ENCODE measurements at regions not wholly inside any gene's neighbourhood (a gene's known extent, or its start where the extent isn't known, plus 50 kb on each side); places are given as distances from the start of the nearest gene placed in this dataset.
A peak's percentile ranks its signal among the peaks of the same experiment; 100 is the strongest.
"Not testable (repeated sequence)": the region's sequence is repeated elsewhere in the genome, so short reads cannot be mapped to it uniquely, and the experiment has no call there.

DNA sequence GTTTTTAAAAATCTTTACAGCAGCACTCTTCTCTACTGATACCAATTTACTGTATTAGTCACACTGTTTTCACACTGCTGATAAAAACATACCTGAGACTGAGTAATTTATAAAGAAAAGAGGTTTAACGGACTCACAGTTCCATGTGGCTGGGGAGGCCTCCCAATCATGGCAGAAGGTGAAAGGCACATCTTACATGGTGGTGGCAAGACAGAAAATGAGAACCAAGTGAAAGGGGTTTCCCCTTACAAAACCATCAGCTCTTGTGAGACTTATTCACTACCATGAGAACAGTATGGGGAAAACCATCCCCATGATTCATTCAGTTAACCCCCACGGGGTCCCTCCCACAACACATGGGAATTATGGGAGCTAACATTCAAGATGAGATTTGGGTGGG lies 481.9 kb upstream of the TLE4 start:
- DNase-seq (ENCODE audit: low spot score): not testable (repeated sequence)

DNA sequence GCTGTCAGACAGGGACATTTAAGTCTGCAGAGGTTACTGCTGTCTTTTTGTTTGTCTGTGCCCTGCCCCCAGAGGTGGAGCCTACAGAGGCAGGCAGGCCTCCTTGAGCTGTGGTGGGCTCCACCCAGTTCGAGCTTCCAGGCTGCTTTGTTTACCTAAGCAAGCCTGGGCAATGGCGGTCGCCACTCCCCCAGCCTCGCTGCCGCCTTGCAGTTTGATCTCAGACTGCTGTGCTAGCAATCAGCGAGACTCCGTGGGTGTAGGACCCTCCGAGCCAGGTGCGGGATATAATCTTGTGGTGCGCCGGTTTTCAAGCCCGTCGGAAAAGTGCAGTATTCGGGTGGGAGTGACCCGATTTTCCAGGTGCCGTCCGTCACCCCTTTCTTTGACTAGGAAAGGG lies 468.5 kb upstream of the TLE4 start:
- not testable (repeated sequence) for DNase-seq (ENCODE audit: low spot score)

DNA sequence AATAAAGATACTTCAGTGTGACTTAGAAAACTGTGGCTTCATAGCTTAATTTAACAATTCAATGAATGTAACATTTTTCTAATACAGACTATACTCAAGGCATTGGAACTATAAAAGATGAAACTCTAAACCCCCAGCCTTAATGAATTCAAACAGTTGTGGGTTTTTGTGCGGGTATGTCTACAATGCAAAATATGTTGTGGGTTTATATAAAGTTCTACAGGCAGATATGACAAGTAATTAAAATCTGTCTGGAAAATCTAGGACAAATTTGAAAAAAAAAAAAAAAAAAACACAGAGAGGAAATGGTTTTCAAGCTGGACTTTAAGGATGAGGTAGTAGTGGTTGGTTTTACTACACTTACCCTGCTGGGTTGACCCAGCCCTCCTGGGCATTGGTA lies 467.5 kb upstream of the TLE4 start:
- DNase-seq (ENCODE audit: low spot score): no peak

DNA sequence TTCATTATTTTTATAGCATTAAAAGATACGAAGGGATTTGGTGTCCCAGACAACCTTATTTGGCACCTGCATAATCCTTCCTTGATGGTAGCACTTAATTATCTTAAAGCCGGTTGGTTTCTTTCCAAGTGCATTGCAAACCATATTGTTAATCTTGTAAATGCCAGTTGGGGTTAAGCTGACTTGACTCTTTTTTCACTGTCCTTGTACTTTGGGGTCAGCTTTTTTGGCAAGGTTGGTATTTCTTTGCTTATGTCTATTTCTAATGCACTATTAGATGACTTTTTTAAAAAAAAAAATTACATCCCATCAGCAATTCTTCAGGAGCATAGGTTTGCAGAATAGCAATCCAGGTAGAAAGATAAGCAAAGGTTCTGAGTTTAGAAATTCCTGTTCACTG lies 466.8 kb upstream of the TLE4 start:
- DNase-seq (ENCODE audit: low spot score): peak; percentile 48

DNA sequence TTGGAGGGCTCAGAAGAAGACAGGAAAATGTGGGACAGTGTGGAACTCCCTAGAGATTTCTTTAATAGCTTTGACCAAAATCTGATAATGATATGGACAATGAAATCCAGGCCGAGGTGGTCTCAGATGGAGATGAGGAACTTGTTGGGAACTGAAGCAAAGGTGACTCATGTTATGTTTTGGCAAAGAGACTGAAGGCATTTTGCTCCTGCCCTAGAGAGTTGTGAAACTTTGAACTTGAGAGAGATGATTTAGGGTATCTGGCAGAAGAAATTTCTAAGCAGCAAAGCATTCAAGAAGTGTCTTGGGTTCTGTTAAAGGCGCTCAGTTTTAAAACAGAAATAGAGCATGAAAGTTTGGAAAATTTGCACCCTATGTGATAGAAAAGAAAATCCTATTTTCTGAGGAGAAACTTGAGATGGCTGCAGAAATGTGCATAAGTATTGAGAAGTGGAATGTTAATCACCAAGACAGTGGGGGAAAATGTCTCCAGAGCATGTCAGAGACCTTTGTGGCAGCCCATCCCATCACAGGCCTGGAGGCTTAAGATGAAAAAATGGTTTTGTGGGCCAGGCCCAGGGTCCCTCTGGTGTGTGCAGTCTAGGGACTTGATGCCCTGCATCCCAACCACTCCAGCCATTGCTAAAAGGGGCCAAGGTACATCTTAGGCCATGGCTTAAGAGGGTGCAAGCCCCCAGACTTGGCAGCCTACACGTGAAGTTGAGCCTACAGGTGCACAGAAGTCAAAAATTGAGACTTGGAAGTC lies 463.7 kb upstream of the TLE4 start:
- DNase-seq (ENCODE audit: low spot score): no peak

DNA sequence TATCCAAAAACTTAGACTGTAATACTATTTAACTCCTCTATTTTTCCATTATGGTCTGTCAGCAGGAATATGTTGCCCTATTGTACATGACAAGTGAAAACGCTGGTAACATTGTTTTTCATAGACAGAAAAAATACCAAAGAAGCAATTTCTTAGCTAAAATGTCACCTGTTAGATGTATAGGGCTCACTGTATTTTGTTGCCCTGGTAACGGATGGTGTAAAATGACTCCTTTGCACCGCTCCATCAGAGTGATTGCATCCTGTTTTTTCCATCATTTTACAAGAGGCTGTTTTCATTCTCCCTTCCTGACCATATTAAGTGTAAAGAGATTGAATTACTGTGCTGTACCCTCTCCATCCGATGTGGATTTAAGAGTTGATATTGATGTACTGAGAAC lies 460.1 kb upstream of the TLE4 start:
- no peak for DNase-seq (ENCODE audit: low spot score)

DNA sequence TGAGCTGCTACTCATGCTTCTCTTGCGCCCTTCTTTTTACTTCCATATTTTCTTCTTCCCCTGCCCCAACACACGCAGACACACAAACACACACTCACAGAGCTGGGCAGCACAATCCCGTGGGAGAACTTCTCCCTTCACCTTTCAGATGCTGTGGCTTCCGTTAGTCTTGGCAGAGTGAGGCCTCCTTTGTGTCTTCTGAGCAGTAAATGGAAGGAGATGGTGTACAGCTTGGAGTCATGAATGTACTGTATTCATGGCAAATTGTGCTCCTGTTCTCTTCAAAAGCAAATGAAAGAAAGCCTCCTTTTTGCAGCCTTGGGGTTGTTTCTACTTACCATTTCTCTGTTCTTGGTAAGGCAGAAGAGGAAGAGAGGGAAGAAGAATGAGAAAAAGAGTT lies 456.6 kb upstream of the TLE4 start:
- DNase-seq (ENCODE audit: low spot score): no peak

DNA sequence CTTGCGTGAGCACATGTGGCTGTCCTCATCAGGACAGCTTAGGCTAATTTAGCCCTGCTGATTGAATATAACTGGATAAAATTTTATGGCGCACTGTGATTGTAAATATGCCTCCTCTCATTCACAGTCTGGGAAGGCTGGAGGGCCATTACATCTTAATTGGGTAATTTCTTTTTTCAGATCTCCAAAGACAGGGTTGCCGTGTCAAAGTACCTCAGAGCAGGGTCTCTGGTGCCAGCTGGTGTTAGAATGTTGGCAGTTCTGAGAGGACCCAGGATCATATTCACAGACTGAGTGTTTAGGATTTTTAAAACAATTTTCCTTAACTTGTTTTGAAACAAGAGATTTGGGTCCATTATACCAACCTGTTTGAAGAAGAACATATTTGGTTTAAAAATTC lies 455.7 kb upstream of the TLE4 start:
- DNase-seq (ENCODE audit: low spot score): no peak

DNA sequence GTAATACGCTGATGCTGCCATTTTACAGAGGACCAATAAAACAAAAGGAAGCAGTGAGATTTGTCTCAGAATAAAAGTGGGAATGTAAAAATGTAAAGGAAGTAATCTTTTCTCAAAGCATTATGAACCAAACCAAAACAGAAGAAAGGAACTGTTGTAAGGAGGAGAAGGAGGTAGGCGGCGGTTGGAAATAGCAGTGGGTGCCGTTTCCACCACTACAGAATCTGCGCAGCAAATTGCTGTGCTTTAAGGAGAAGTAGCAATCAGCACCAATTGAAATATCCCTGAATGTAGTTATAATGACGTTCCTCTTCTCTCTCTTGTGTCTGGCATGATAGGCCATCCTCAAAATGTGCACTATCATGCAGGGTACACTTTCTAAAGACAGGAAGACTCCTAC lies 455.1 kb upstream of the TLE4 start:
- no peak for DNase-seq (ENCODE audit: low spot score)

DNA sequence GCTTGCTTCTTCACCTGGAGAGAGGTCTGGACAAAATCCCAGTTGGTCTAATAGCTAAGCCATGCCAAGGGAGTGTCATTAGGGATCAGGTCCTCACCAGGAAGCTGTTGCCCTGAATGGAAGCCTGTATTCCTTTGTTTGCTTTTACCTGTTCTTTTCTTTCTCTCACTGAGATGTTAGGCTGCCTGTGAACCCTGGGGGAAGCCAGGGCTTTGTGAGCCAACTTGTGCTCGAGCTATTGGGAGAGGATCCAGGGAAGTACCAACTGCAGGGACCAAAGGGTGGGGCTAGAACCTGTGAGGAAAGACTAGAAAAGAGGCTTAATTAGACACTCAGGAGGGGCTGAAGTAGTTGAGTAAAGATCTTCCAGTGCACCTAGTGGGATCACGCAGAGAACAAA lies 451.2 kb upstream of the TLE4 start:
- no peak for DNase-seq (ENCODE audit: low spot score)

DNA sequence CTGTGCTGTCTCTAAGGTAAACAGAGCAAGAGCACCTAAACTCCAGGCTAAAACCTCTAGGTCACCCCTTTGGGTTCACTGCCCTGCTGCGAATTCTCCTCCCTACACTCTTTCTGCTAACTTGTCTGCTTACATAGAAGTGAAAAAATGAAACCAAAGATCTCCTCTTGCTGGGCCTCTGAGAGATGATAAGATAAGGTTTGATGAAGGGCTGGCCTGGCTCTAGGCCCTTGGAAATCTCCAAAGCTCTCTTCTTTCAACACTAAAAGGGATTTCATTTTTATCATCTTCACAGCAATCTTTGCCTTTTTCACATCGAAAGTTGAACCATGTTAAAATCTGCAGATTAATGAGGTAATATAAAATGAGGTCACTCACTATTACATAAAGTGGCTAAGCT lies 450.8 kb upstream of the TLE4 start:
- DNase-seq (ENCODE audit: low spot score): no peak

DNA sequence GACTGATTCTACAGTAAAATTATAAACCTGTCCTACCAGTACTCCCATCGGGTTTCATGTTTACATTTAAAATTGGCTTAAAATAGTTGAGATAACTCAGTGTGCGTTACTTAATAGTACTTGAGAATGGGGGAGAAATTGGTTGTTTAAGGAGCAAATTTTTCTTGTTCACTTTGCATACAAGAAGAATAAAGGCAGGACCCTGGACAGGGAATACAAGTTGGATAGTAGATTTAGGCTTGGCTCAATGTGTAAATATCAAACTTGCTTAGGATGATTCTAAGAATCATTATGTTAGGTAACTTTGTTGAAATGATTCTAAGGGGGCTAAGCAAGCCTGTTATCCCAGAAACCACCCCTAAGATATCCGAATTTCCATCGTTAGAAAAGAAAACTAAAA lies 448.4 kb upstream of the TLE4 start:
- no peak for DNase-seq (ENCODE audit: low spot score)

DNA sequence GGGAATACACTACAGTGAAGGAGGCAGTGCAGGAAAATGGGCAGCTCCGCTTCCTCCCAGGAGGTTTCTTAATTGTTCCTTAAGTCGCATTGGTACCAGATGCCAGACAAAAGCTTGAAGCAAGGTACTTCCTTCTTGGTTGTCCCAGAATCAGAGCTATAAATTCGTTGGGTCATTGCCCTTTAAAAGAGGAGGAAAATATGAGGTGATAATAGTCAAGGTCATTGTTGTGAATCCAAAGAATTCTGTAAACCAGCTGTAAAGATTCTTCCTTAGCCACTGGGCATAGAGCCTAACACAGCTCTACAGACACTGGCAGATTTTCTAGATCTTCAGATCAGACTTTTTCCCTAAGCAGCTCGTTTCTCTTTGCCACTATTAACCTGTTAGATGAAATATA lies 444.1 kb upstream of the TLE4 start:
- DNase-seq (ENCODE audit: low spot score): no peak

DNA sequence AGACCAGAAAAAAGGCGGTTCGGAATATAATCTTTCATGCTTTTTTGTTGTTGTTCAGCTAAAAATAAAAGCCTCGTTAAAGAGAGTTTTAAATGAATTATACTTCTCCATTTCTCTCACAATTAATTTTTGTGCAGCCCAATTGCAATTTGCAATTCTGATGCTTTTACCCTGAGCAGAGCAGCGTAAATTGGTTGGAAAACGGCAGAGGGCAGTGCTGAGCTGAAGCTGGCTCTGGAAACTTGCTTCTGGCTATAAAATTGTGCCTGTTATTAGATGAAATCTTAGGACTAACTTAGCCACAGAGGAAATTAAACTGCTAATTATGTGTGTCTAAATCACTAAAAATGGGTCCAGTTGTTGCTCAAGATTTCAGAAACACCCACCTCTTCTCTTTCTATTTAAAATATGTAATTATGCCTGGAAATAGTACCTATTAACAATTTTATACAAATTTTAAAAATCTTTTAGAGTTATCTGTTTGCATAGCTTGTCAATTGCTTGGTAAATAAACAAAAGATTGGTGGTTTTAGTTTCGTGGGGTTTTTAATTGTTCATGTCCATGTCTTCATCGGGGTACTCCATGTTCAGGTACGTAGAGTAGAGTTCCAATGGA lies 441.8 kb upstream of the TLE4 start:
- DNase-seq (ENCODE audit: low spot score): peak; percentile 60

DNA sequence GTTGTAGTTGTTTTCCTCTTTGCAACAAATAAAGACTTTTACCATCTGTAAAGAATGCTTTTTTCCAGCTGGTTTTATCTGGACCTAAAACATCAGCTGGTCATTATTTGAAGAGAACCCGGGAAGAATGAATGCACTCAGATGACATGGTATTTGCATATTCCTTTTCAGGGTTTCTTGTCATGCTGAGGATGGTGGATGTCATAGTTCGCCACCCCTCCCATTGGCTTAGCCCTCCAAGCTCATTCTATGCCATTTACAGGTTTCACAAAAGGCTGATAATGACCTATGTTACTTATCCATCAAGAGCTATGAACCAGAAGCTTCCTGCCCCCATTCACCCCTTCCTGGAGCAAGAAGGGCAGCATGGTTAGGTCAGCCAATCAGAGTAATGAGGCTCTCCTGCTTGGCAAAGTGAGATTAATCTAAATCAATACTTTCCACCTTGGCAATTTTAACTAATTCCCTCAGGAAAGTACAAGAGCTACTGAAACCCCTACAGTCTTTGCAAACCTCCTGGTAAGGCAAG lies 440.5 kb upstream of the TLE4 start:
- no peak for DNase-seq (ENCODE audit: low spot score)

DNA sequence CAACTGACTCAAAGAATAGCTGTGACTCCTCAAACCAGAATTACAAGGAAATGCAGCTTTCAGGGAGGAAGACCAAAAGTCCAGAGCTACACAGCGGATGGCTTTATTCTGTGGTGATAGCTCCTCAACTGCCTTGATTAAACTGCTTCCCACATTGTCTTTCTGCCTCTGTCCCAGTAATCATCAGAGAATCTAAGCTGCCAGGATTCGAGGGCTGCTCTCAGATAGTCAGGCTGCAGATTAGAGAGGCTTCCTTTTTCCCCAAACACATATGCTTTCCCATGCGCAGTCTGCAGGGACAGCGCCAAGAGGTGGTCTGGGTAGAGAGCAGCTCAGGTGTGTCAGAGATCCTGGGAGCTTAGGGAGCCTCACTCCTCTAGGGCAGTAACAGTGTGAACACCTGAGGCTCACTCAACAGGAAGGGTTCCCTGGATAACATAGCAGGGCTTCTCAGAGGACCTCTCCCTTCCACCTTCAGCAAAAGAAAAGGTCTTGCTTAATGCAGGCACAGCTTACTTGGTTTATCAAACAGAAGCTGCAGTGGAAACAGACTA lies 439.9 kb upstream of the TLE4 start:
- DNase-seq (ENCODE audit: low spot score): no peak

DNA sequence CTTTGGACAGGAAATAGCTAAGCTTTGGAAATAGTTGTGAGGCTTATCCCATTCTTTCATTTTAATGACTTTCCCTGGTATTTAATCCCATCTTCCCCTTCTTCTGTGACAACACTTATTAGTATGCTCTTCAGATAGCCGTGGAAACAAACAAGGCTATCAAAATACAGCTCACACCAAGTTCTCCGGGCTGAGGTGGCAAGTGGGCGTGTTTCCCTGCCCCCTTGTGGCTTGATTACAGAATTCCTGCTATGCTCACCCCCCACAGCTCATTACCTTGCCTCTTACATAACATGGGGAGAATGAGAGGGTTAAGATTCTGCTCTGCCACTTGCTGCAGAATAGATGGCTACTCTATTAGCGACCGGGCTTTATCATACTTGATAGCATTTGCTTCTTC lies 437.1 kb upstream of the TLE4 start:
- DNase-seq (ENCODE audit: low spot score): peak; percentile 46

DNA sequence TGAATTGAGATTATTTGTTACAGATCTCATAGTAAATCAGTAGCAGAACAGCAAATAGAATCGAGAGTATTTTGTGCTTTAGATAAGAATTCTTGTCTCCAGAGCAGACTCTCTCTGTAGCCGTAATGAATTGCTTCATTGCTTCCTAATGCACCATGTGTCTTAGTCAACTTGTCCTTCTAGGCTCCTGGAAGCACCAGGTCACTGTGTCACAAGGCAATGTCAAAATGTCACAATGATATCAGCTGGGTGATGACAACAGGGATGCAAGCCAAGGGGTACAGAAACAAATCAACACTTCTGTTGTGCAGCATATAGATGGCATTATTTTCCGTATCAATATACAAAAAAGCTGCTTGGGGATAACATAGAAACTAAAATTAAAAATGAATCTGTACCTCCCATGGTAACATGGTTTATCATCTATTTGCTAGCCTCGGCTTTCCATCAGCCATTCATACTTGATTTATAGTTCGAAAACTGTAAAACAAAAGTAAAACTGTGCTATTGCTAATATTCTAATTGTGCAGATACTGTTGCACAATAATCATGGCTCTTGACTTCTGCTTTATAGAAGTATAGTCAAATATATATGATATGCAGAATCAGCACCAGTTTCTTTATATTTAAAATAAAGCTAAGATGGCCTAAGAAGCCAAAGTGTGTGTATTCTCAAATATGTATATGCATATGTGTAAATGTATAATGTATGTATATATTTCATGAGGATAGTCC lies 435.9 kb upstream of the TLE4 start:
- no peak for DNase-seq (ENCODE audit: low spot score)

DNA sequence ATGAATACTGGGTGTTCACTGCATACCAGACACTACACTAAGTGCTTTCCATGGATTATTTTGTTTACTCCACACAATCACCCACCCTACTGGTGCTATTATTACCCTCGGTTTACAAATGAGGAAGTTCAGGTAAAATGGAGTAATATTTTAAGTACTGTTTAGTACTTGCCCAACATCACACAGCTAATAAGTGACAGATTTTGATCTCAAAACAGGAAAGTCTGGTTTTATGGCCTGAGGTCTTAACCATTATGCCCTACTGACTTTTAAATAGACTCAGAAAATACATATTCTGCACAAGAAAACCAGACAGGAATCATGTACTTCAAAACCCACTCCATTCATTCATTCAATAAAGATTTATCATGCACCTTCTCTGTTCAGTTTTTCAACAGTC lies 431.0 kb upstream of the TLE4 start:
- no peak for DNase-seq (ENCODE audit: low spot score)

DNA sequence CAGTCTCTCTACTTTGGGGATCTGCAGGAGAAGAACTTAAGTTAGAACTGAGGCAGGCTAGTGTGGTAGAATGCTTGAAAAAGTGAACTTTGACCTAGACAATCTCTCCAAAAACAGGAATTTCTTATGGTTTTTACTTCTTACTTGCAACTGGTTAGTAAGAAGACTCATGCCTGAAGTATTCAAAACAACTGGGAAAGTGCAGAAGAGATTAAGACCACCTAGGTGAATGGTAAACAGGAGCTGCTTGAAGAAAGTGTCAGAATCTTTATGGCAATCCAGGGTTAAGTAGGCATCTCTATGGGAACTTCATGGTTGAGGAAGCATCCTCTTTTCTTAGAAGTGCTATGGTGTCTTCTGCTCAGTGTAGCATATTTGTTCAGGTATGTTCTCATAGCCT lies 428.6 kb upstream of the TLE4 start:
- no peak for DNase-seq (ENCODE audit: low spot score)

DNA sequence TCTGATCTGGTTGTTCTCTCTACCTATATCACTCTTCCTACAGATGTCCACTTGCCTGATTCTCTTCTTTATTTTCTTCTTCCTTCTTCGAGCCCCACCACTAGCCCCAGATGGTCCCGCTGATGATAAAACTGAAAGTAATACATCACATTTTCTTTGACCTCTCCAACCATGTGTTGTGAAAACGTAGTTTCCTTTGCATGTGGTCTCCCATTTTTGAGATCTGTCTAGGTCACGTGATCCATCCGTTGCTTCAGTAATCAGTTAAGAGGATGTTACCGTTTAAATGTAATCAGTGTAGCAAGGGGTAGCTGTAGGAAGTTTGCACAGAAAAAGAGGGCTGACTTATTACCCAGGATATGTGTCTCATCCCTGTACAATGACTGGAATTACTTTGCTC lies 426.3 kb upstream of the TLE4 start:
- no peak for DNase-seq (ENCODE audit: low spot score)

DNA sequence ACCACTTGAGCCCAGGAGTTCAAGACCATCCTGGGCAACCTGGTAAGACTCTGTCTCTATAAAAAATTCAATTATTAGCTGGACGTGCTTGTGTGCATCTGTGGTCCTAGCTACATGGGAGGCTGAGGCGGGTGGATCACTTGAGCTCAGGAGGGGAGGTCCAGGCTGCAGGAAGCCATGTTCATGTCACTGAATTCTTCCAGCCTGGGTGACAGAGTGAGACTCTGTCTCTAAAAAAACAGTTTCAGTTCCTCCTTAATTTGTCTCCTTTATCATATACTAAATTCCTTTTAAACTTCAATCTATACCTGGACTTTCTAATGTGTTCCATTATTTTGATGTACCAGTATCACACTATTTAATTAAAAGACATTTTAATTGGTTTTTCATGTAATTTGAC lies 422.2 kb upstream of the TLE4 start:
- DNase-seq (ENCODE audit: low spot score): no peak

DNA sequence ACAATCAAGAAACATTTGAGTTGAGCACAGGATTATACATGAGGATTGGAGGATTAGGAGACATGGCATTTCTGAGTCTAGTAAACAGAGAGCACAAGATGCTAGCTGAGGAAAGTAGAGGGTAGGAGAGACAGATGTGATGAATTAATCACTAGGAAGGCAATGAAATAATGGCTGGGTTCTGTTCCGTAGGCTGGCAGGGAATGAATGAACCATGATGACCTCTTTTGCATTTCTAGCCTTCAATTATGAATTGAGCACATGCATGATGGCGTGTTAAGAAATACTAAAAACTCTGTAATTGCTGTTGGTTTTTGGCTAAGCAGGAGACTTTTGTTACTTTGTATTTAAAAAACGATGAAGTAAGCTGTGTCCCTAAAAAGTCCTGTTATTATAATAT lies 420.0 kb upstream of the TLE4 start:
- no peak for DNase-seq (ENCODE audit: low spot score)

All from D341Med (cell line).